Smooth muscle cell (in vitro differentiated cells): ENCODE measurements at regions not wholly inside any gene's neighbourhood (a gene's known extent, or its start where the extent isn't known, plus 50 kb on each side); places are given as distances from the start of the nearest gene placed in this dataset.

Source experiments
- DNase-seq: peaks from one replicate; lab custom pipeline; 2025; ENCODE audit not compliant: unreplicated experiment; lab: John Stamatoyannopoulos, UW
- H2AFZ ChIP-seq: fragments of 200-600 bp; sonication (generic); 2 replicates; pipeline ENCODE4 v1.6.0; 2016; ENCODE audit warnings: antibody characterized with exemption, low read depth, mild to moderate bottlenecking
- H3F3A ChIP-seq: fragments of 200-600 bp; sonication (generic); 2 replicates; pipeline ENCODE4 v1.6.0; 2017; ENCODE audit warnings: antibody characterized with exemption, low read depth
- H3K27ac ChIP-seq: fragments of 200-600 bp; sonication (generic); 2 replicates; pipeline ENCODE4 v1.5.1; 2016; ENCODE audit warnings: low read depth, mild to moderate bottlenecking
- H3K27me3 ChIP-seq: fragments of 200-600 bp; sonication (generic); 2 replicates; pipeline ENCODE4 v1.6.1; 2016; ENCODE audit warnings: low read depth, mild to moderate bottlenecking
- H3K36me3 ChIP-seq: fragments of 200-600 bp; sonication (generic); 2 replicates; pipeline ENCODE4 v1.5.1; 2016; ENCODE audit warnings: low read depth
- H3K4me1 ChIP-seq: fragments of 200-600 bp; sonication (generic); 2 replicates; pipeline ENCODE4 v1.5.1; 2016; ENCODE audit warnings: low read depth
- H3K4me2 ChIP-seq: fragments of 200-600 bp; sonication (generic); 2 replicates; pipeline ENCODE4 v1.6.0; 2016; ENCODE audit warnings: mild to moderate bottlenecking
- H3K4me3 ChIP-seq: fragments of 200-600 bp; sonication (generic); 2 replicates; pipeline ENCODE4 v1.5.1; 2016; ENCODE audit warnings: mild to moderate bottlenecking
- H3K79me2 ChIP-seq: fragments of 200-600 bp; sonication (generic); 2 replicates; pipeline ENCODE4 v1.6.0; 2016; ENCODE audit warnings: low read depth, mild to moderate bottlenecking
- H3K9ac ChIP-seq: fragments of 200-600 bp; sonication (generic); 2 replicates; pipeline ENCODE4 v1.6.0; 2016; ENCODE audit warnings: low read depth
- H3K9me3 ChIP-seq: fragments of 200-600 bp; sonication (generic); replicated peaks from 2 replicates; pipeline ENCODE4 v1.5.1; 2016; ENCODE audit warnings: low read depth
- H4K20me1 ChIP-seq: fragments of 200-600 bp; sonication (generic); 2 replicates; pipeline ENCODE4 v1.6.0; 2016; ENCODE audit warnings: low read depth
- CTCF ChIP-seq: fragments of 200-600 bp; sonication (generic); IDR thresholded peaks from 2 replicates; pipeline ENCODE4 v1.5.1; 2017; ENCODE audit warnings: borderline replicate concordance, mild to moderate bottlenecking, antibody characterized with exemption; ENCODE audit not compliant: insufficient read depth, poor library complexity, severe bottlenecking
- WGBS: methylation state at CpG from one replicate; pipeline ENCODE4 v1.1.7; 2016; ENCODE audit warnings: low lambda C conversion rate; 5-methylcytosine and 5-hydroxymethylcytosine counted together

DNA sequence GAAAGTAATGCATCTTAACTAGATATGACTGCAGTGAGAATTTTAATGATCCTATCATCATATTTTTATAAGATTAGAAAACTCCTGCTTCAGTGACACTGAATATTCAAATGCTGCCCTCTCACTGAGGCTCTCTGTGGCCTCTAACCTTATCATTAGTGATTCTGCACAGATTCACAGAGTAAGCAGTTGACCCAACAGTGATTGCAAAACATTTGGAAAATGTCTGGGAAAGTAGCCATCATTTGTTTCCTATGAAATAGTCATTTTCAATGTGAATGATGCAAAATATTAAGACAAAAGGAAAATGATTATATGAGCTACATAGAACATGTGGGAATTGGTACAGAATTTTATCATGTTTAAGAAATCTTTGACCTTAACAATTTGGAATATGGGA lies 210.3 kb downstream of the TBX18 start:
- Histone ChIP-seq H3K4me2 (no peak overlapping the region), H3K9me3 (no peaks in the 10 kb centered on the region), H3K4me3 (no peak overlapping the region), H3K79me2 (no peaks in the 10 kb centered on the region), H3F3A (no peaks in the 10 kb centered on the region), H2AFZ (no peak overlapping the region), H3K36me3 (no peaks in the 10 kb centered on the region), H3K4me1 (no peaks in the 10 kb centered on the region), H4K20me1 (no peaks in the 10 kb centered on the region), H3K27ac (no peak overlapping the region), H3K9ac (no peak overlapping the region), H3K27me3 (peaks cover 35% of the 10 kb centered on the region)
- DNase-seq = no peak
- TF ChIP-seq CTCF = no peak

- 85% methylated on average over 1 of the region's 1 CpG for WGBS
- H3K27ac ChIP-seq = no peak overlapping the region
- no peaks in the 10 kb centered on the region for H3K4me1 ChIP-seq
- no peaks in the 10 kb centered on the region for H3K36me3 ChIP-seq
- H2AFZ ChIP-seq = no peak overlapping the region
- no peak overlapping the region for H3K4me3 ChIP-seq
- no peaks in the 10 kb centered on the region for H3F3A ChIP-seq
- no peaks in the 10 kb centered on the region for H3K9me3 ChIP-seq
- no peak for DNase-seq
- TF ChIP-seq CTCF = no peak
- H3K4me2 ChIP-seq = no peak overlapping the region
- no peaks in the 10 kb centered on the region for H3K79me2 ChIP-seq
- peaks cover 40% of the 10 kb centered on the region for H3K27me3 ChIP-seq
- no peaks in the 10 kb centered on the region for H4K20me1 ChIP-seq
- no peak overlapping the region for H3K9ac ChIP-seq
These were observed 210.9 kb downstream of the TBX18 start for GRCh38 chr6:84553527-84553926.

- H3K9ac ChIP-seq = no peak overlapping the region
- peaks cover 6% of the 10 kb centered on the region for H3F3A ChIP-seq
- peaks cover 4% of the 10 kb centered on the region for H3K4me1 ChIP-seq
- H2AFZ ChIP-seq = no peak overlapping the region
- H3K27ac ChIP-seq = no peak overlapping the region
- no peaks in the 10 kb centered on the region for H3K79me2 ChIP-seq
- H3K4me3 ChIP-seq = no peak overlapping the region
- DNase-seq = no peak
- H4K20me1 ChIP-seq = no peaks in the 10 kb centered on the region
- TF ChIP-seq CTCF = no peak
- no peaks in the 10 kb centered on the region for H3K36me3 ChIP-seq
- no peak overlapping the region for H3K4me2 ChIP-seq
- peaks cover 36% of the 10 kb centered on the region for H3K27me3 ChIP-seq
- no peaks in the 10 kb centered on the region for H3K9me3 ChIP-seq
- 97% methylated on average over 6 of the region's 6 CpGs for WGBS
These were observed 212.6 kb downstream of the TBX18 start for GRCh38 chr6:84551797-84552196.

GRCh38 chr6:84549917-84550316 lies 214.5 kb downstream of the TBX18 start:
- no peak for DNase-seq
- Histone ChIP-seq H3K27ac (no peak overlapping the region), H3K36me3 (no peaks in the 10 kb centered on the region), H3K4me2 (no peak overlapping the region), H3K4me3 (no peak overlapping the region), H2AFZ (no peak overlapping the region), H3K79me2 (no peaks in the 10 kb centered on the region), H3K27me3 (peaks cover 32% of the 10 kb centered on the region), H3F3A (peaks cover 6% of the 10 kb centered on the region), H3K9ac (no peak overlapping the region), H4K20me1 (no peaks in the 10 kb centered on the region), H3K9me3 (no peaks in the 10 kb centered on the region), H3K4me1 (peaks cover 13% of the 10 kb centered on the region)
- no peak for TF ChIP-seq CTCF
- WGBS = 74% methylated on average over 4 of the region's 4 CpGs
